WTC11 (cell line): ENCODE measurements at regions not wholly inside any gene's neighbourhood (a gene's known extent, or its start where the extent isn't known, plus 50 kb on each side); places are given as distances from the start of the nearest gene placed in this dataset.

Experiments
- ATAC-seq: fragments of 200-7000 bp; cut with Tn5 transposase; 2 replicates; pipeline ENCODE4 v1.10.0; 2021; ENCODE audit warnings: mild to moderate bottlenecking, moderate library complexity
- CTCF ChIA-PET: fragments of 300-600 bp; sonication (Branson Sonifier 250); formaldehyde crosslinking; loops from one replicate; lab custom pipeline; 2021; ENCODE audit warnings: antibody characterized with exemption; lab: Charles Lee
- POLR2A ChIA-PET: fragments of 350-600 bp; sonication (Branson Sonifier 250); formaldehyde crosslinking; loops from one replicate; lab custom pipeline; 2021; ENCODE audit warnings: antibody characterized with exemption; lab: Charles Lee
- DNase-seq: peaks from one replicate; pipeline ENCODE4 v3.0.0; 2021; ENCODE audit warnings: low spot score
- H3K27ac Mint-ChIP-seq: 2 replicates; pipeline ENCODE4 v1.8.0; 2021; ENCODE audit warnings: mixed read lengths
- H3K27me3 Mint-ChIP-seq: 2 replicates; pipeline ENCODE4 v1.8.0; 2021; ENCODE audit warnings: low read depth, mild to moderate bottlenecking, moderate library complexity, mixed read lengths
- H3K36me3 Mint-ChIP-seq: 2 replicates; pipeline ENCODE4 v1.8.0; 2021; ENCODE audit warnings: mixed read lengths
- H3K4me1 Mint-ChIP-seq: 2 replicates; pipeline ENCODE4 v1.8.0; 2022; ENCODE audit warnings: mixed read lengths
- H3K4me3 Mint-ChIP-seq: 2 replicates; pipeline ENCODE4 v1.8.0; 2021; ENCODE audit warnings: mild to moderate bottlenecking, moderate library complexity, mixed read lengths
- H3K9me3 Mint-ChIP-seq: 2 replicates; pipeline ENCODE4 v1.8.0; 2021; ENCODE audit warnings: mixed read lengths
- AR ChIP-seq: fragments of 250-450 bp; sonication (Bioruptor Pico); IDR thresholded peaks from 2 replicates; pipeline ENCODE4 v1.9.0; 2021; ENCODE audit warnings: mild to moderate bottlenecking
- ATF2 ChIP-seq: sonication (generic); formaldehyde crosslinking; IDR thresholded peaks from 2 replicates; pipeline ENCODE4 v1.8.1; 2022; ENCODE audit warnings: low read depth, missing genetic modification reagents, borderline replicate concordance
- ATF3 ChIP-seq: sonication (generic); formaldehyde crosslinking; conservative IDR thresholded peaks from 2 replicates; pipeline ENCODE4 v1.8.1; 2022; ENCODE audit warnings: mild to moderate bottlenecking, missing genetic modification reagents
- CREB1 ChIP-seq: sonication (generic); formaldehyde crosslinking; IDR thresholded peaks from 2 replicates; pipeline ENCODE4 v1.8.0; 2023; ENCODE audit warnings: mild to moderate bottlenecking, missing genetic modification reagents
- E2F1 ChIP-seq: sonication (generic); formaldehyde crosslinking; IDR thresholded peaks from 2 replicates; pipeline ENCODE4 v1.8.0; 2022; ENCODE audit warnings: mild to moderate bottlenecking, missing genetic modification reagents
- EMX1 ChIP-seq: fragments of 250-450 bp; sonication (Bioruptor Pico); IDR thresholded peaks from 2 replicates; pipeline ENCODE4 v1.8.0; 2021; ENCODE audit warnings: mild to moderate bottlenecking
- FOXK1 ChIP-seq: sonication (generic); formaldehyde crosslinking; IDR thresholded peaks from 2 replicates; pipeline ENCODE4 v1.8.0; 2022; ENCODE audit warnings: mild to moderate bottlenecking, moderate library complexity, missing genetic modification reagents
- FOXP1 ChIP-seq: sonication (generic); formaldehyde crosslinking; IDR thresholded peaks from 2 replicates; pipeline ENCODE4 v1.8.0; 2022; ENCODE audit warnings: missing genetic modification reagents, mild to moderate bottlenecking, moderate library complexity, borderline replicate concordance
- KAT7 ChIP-seq: sonication (generic); formaldehyde crosslinking; IDR thresholded peaks from 2 replicates; pipeline ENCODE4 v1.8.1; 2023; ENCODE audit warnings: missing genetic modification reagents, mild to moderate bottlenecking, borderline replicate concordance
- NFE2L1 ChIP-seq: sonication (generic); formaldehyde crosslinking; IDR thresholded peaks from 2 replicates; pipeline ENCODE4 v1.8.1; 2023; ENCODE audit warnings: missing genetic modification reagents
- NR1H2 ChIP-seq: sonication (generic); formaldehyde crosslinking; IDR thresholded peaks from 2 replicates; pipeline ENCODE4 v1.9.0; 2021; ENCODE audit warnings: mild to moderate bottlenecking, moderate library complexity, missing genetic modification reagents
- SMAD3 ChIP-seq: sonication (generic); formaldehyde crosslinking; IDR thresholded peaks from 2 replicates; pipeline ENCODE4 v1.8.0; 2022; ENCODE audit warnings: missing genetic modification reagents, mild to moderate bottlenecking, borderline replicate concordance
- SP1 ChIP-seq: sonication (generic); formaldehyde crosslinking; conservative IDR thresholded peaks from 2 replicates; pipeline ENCODE4 v1.8.1; 2022; ENCODE audit warnings: missing genetic modification reagents
- STAT6 ChIP-seq: sonication (generic); formaldehyde crosslinking; conservative IDR thresholded peaks from 2 replicates; pipeline ENCODE4 v1.8.1; 2023; ENCODE audit warnings: mild to moderate bottlenecking, low read depth, missing genetic modification reagents, moderate library complexity
- TCF7 ChIP-seq: sonication (generic); formaldehyde crosslinking; IDR thresholded peaks from 2 replicates; pipeline ENCODE4 v1.8.0; 2022; ENCODE audit warnings: mild to moderate bottlenecking, low read depth, missing genetic modification reagents, moderate library complexity
- ZMAT4 ChIP-seq: fragments of 250-450 bp; sonication (Bioruptor Pico); IDR thresholded peaks from 2 replicates; pipeline ENCODE4 v1.9.0; 2021; ENCODE audit warnings: mild to moderate bottlenecking
- ZNF138 ChIP-seq: sonication (generic); formaldehyde crosslinking; conservative IDR thresholded peaks from 2 replicates; pipeline ENCODE4 v1.8.1; 2022; ENCODE audit warnings: mild to moderate bottlenecking, moderate library complexity, missing genetic modification reagents
- ZNF232 ChIP-seq: sonication (generic); formaldehyde crosslinking; IDR thresholded peaks from 2 replicates; pipeline ENCODE4 v1.8.0; 2022; ENCODE audit warnings: mild to moderate bottlenecking, missing genetic modification reagents
- ZNF263 ChIP-seq: sonication (generic); formaldehyde crosslinking; IDR thresholded peaks from 2 replicates; pipeline ENCODE4 v1.8.1; 2022; ENCODE audit warnings: low read depth, mild to moderate bottlenecking, moderate library complexity, missing genetic modification reagents
- ZNF416 ChIP-seq: fragments of 250-450 bp; sonication (Bioruptor Pico); IDR thresholded peaks from 2 replicates; pipeline ENCODE4 v1.9.0; 2021; ENCODE audit warnings: mild to moderate bottlenecking, inconsistent platforms
- TF ChIP-seq, protein P1 (sequence below): sonication (generic); formaldehyde crosslinking; IDR thresholded peaks from 2 replicates; pipeline ENCODE4 v1.8.1; 2023; ENCODE audit warnings: mild to moderate bottlenecking, moderate library complexity, missing genetic modification reagents
- TF ChIP-seq, protein P2 (sequence below): sonication (generic); formaldehyde crosslinking; IDR thresholded peaks from 2 replicates; pipeline ENCODE4 v1.8.1; 2023; ENCODE audit warnings: mild to moderate bottlenecking, missing genetic modification reagents, moderate library complexity
- TF ChIP-seq, protein P3 (sequence below): sonication (generic); formaldehyde crosslinking; IDR thresholded peaks from 2 replicates; pipeline ENCODE4 v1.8.1; 2022; ENCODE audit warnings: missing genetic modification reagents, borderline replicate concordance
- TF ChIP-seq, protein P4 (sequence below): fragments of 250-450 bp; sonication (Bioruptor Pico); IDR thresholded peaks from 2 replicates; pipeline ENCODE4 v1.8.0; 2021; ENCODE audit warnings: mild to moderate bottlenecking

DNA sequence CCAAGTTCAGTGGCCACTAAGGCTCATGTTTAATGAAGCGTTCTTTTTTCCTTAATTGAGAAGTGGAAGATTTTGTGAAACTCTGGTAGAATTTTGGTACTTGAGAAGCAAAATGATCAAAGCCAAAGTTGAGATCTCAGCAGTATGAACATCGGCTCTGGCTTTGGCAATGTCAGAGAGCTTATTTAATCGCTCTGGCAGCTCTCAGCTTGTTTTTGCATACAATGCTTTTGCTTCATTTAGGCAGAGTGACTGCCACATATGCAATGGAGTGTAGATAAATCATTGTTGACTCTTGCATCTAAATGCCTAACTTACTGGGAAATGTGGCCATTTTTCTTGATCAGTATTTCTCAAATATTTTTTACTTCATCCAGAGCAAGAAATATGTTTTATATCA lies 135.7 kb downstream of the AASDH start (continued):
- TF ChIP-seq FOXP1 (no peak), ZNF138 (CRISPR knock-in tag) (no peak), ZNF416 (CRISPR knock-in tag) (no peak), E2F1 (CRISPR knock-in tag) (no peak), ZNF263 (no peak), EMX1 (no peak), NR1H2 (CRISPR knock-in tag) (no peak), KAT7 (no peak), TCF7 (CRISPR knock-in tag) (no peak)
- TF ChIP-seq, protein P1, sequence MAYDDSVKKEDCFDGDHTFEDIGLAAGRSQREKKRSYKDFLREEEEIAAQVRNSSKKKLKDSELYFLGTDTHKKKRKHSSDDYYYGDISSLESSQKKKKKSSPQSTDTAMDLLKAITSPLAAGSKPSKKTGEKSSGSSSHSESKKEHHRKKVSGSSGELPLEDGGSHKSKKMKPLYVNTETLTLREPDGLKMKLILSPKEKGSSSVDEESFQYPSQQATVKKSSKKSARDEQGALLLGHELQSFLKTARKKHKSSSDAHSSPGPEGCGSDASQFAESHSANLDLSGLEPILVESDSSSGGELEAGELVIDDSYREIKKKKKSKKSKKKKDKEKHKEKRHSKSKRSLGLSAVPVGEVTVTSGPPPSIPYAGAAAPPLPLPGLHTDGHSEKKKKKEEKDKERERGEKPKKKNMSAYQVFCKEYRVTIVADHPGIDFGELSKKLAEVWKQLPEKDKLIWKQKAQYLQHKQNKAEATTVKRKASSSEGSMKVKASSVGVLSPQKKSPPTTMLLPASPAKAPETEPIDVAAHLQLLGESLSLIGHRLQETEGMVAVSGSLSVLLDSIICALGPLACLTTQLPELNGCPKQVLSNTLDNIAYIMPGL (CRISPR knock-in tag), result no peak

DNA sequence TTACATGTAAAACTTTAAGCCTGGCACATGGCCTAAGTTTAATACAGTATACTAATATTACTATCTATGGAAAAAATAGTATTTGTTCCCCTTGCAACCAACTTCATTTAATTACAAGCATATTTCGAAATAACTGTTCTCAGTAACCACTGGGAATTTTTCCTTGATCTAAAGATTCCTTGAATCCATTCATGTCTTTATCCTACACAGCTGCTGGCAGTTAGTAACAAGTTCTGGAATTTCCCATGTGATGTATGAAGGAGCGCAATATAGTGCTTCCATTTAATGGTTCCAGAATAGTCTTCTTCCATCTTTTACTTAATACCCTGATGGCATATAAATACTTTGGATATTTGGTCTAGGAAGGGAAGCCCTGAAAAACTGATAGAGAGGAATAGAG lies 136.5 kb downstream of the AASDH start:
- no peak for DNase-seq
- no peak for ATAC-seq
- peaks cover 8% of the 10 kb centered on the region for H3K4me1 Mint-ChIP-seq
- ChIA-PET POLR2A (no interaction called here), CTCF (no interaction called here)
- H3K36me3 Mint-ChIP-seq, result no peaks in the 10 kb centered on the region
- H3K9me3 Mint-ChIP-seq, result peaks cover 5% of the 10 kb centered on the region; the same call in 1 of the 2 replicates
- no peak overlapping the region for H3K27ac Mint-ChIP-seq
- H3K27me3 Mint-ChIP-seq, result no peaks in the 10 kb centered on the region
- no peak overlapping the region for H3K4me3 Mint-ChIP-seq
- TF ChIP-seq ZMAT4 (no peak), ZNF232 (no peak), FOXK1 (CRISPR knock-in tag) (no peak), AR (no peak), STAT6 (CRISPR knock-in tag) (no peak), SP1 (CRISPR knock-in tag) (no peak), EMX1 (no peak), NFE2L1 (CRISPR knock-in tag) (no peak), CREB1 (CRISPR knock-in tag) (no peak), ATF3 (CRISPR knock-in tag) (no peak), ATF2 (CRISPR knock-in tag) (no peak), SMAD3 (CRISPR knock-in tag) (no peak)
- TF ChIP-seq, protein P2, sequence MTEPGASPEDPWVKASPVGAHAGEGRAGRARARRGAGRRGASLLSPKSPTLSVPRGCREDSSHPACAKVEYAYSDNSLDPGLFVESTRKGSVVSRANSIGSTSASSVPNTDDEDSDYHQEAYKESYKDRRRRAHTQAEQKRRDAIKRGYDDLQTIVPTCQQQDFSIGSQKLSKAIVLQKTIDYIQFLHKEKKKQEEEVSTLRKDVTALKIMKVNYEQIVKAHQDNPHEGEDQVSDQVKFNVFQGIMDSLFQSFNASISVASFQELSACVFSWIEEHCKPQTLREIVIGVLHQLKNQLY (CRISPR knock-in tag), result no peak
- TF ChIP-seq, protein P3, sequence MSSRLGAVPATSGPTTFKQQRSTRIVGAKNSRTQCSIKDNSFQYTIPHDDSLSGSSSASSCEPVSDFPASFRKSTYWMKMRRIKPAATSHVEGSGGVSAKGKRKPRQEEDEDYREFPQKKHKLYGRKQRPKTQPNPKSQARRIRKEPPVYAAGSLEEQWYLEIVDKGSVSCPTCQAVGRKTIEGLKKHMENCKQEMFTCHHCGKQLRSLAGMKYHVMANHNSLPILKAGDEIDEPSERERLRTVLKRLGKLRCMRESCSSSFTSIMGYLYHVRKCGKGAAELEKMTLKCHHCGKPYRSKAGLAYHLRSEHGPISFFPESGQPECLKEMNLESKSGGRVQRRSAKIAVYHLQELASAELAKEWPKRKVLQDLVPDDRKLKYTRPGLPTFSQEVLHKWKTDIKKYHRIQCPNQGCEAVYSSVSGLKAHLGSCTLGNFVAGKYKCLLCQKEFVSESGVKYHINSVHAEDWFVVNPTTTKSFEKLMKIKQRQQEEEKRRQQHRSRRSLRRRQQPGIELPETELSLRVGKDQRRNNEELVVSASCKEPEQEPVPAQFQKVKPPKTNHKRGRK (CRISPR knock-in tag), result no peak
- TF ChIP-seq, protein P4, sequence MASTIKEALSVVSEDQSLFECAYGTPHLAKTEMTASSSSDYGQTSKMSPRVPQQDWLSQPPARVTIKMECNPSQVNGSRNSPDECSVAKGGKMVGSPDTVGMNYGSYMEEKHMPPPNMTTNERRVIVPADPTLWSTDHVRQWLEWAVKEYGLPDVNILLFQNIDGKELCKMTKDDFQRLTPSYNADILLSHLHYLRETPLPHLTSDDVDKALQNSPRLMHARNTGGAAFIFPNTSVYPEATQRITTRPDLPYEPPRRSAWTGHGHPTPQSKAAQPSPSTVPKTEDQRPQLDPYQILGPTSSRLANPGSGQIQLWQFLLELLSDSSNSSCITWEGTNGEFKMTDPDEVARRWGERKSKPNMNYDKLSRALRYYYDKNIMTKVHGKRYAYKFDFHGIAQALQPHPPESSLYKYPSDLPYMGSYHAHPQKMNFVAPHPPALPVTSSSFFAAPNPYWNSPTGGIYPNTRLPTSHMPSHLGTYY, result no peak
